HepG2 (cell line): ENCODE measurements at regions not wholly inside any gene's neighbourhood (a gene's known extent, or its start where the extent isn't known, plus 50 kb on each side); places are given as distances from the start of the nearest gene placed in this dataset.
A peak's percentile ranks its signal among the peaks of the same experiment; 100 is the strongest.

Experiments used
- CREB1 ChIP-seq, 2 experiments: fragments of 450-650 bp in 1 of 2; IDR thresholded peaks; 2 replicates each; pipeline ENCODE4 v1.6.1; 2016 to 2017; ENCODE audit warnings: control low read depth in 1 of 2, mild to moderate bottlenecking in 1 of 2, missing compliant biosample characterization in 1 of 2, missing genetic modification characterization in 1 of 2
- DNMT1 ChIP-seq: sonication (generic); formaldehyde crosslinking; IDR thresholded peaks from 2 replicates; pipeline ENCODE4 v1.5.1; 2020; ENCODE audit warnings: mild to moderate bottlenecking, missing genetic modification reagents
- FOXA1 ChIP-seq, 2 experiments: fragments of 450-650 bp in 1 of 2; sonication (generic) in 1 of 2; formaldehyde crosslinking in 1 of 2; IDR thresholded peaks; 2 replicates each; pipeline versions ENCODE4 v1.4.0 to v1.6.1; 2016 to 2020; ENCODE audit warnings: missing genetic modification reagents in 1 of 2
- JUNB ChIP-seq: sonication (generic); formaldehyde crosslinking; IDR thresholded peaks from 2 replicates; pipeline ENCODE4 v1.8.0; 2022; ENCODE audit warnings: missing genetic modification reagents, mild to moderate bottlenecking, borderline replicate concordance
- KAT8 ChIP-seq: IDR thresholded peaks from 2 replicates; pipeline ENCODE4 v1.6.1; 2016; ENCODE audit warnings: missing genetic modification reagents, missing compliant biosample characterization
- KDM5A ChIP-seq: fragments of 200-600 bp; sonication (generic); IDR thresholded peaks from 2 replicates; pipeline ENCODE4 v1.7.0; 2018; ENCODE audit warnings: antibody characterized with exemption, mild to moderate bottlenecking, low read length, borderline replicate concordance
- LRRFIP1 ChIP-seq: sonication (generic); formaldehyde crosslinking; conservative IDR thresholded peaks from 2 replicates; pipeline ENCODE4 v1.4.0; 2020; ENCODE audit warnings: missing genetic modification reagents
- POLR2G ChIP-seq: fragments of 200-400 bp; formaldehyde crosslinking; IDR thresholded peaks from 2 replicates; pipeline ENCODE4 v1.6.1; 2018; ENCODE audit warnings: mild to moderate bottlenecking, low read depth, low read length, moderate library complexity
- RNF219 ChIP-seq: sonication (generic); formaldehyde crosslinking; IDR thresholded peaks from 2 replicates; pipeline ENCODE4 v1.5.0; 2020; ENCODE audit warnings: mild to moderate bottlenecking, missing genetic modification reagents
- SALL2 ChIP-seq: sonication (generic); formaldehyde crosslinking; IDR thresholded peaks from 2 replicates; pipeline ENCODE4 v1.8.1; 2023; ENCODE audit warnings: mild to moderate bottlenecking, missing genetic modification reagents, inconsistent platforms
- SIX4 ChIP-seq: sonication (generic); formaldehyde crosslinking; IDR thresholded peaks from 2 replicates; pipeline ENCODE4 v1.4.0; 2020; ENCODE audit warnings: missing genetic modification reagents
- TGIF2 ChIP-seq: IDR thresholded peaks from 2 replicates; pipeline ENCODE4 v1.6.1; 2016; ENCODE audit warnings: control low read depth, missing compliant biosample characterization
- USF2 ChIP-seq, 2 experiments: sonication (generic) in 1 of 2; formaldehyde crosslinking in 1 of 2; IDR thresholded peaks; 2 replicates each; pipeline versions ENCODE4 v1.5.1 to v1.6.1; 2011 to 2020; ENCODE audit warnings: borderline replicate concordance in 1 of 2, low read depth in 1 of 2, low read length in 1 of 2, mild to moderate bottlenecking in 1 of 2, missing genetic modification reagents in 1 of 2, moderate library complexity in 1 of 2
- ZNF264 ChIP-seq: sonication (generic); formaldehyde crosslinking; IDR thresholded peaks from 2 replicates; pipeline ENCODE4 v1.4.0; 2020; ENCODE audit warnings: missing genetic modification reagents
- ZNF441 ChIP-seq: sonication (generic); formaldehyde crosslinking; IDR thresholded peaks from 2 replicates; pipeline ENCODE4 v1.7.0; 2021; ENCODE audit warnings: missing genetic modification reagents, borderline replicate concordance
- ZNF570 ChIP-seq: sonication (generic); formaldehyde crosslinking; IDR thresholded peaks from 2 replicates; pipeline ENCODE4 v1.4.0; 2020; ENCODE audit warnings: mild to moderate bottlenecking, missing genetic modification reagents, borderline replicate concordance
- ZNF770 ChIP-seq: sonication (generic); formaldehyde crosslinking; IDR thresholded peaks from 2 replicates; pipeline ENCODE4 v1.5.0; 2020; ENCODE audit warnings: mild to moderate bottlenecking, missing genetic modification reagents
- ZNF772 ChIP-seq: sonication (generic); formaldehyde crosslinking; IDR thresholded peaks from 2 replicates; pipeline ENCODE4 v1.5.0; 2020; ENCODE audit warnings: mild to moderate bottlenecking, missing genetic modification reagents

- 0 out of 2 replicates have a peak, but pooled peaks have one; percentile 42 for TF ChIP-seq ZNF772 (CRISPR knock-in tag)
- no peak for TF ChIP-seq JUNB (CRISPR knock-in tag)
- no peak for TF ChIP-seq DNMT1 (CRISPR knock-in tag)
- no peak for TF ChIP-seq POLR2G
- TF ChIP-seq KAT8 = peak; percentile 84
- TF ChIP-seq CREB1 (IDR thresholded peaks at IDR 0.05) = no peak
- 0 out of 2 replicates have a peak, but pooled peaks have one; percentile 28 for TF ChIP-seq CREB1 (CRISPR knock-in tag; IDR thresholded peaks at IDR 0.05)
- TF ChIP-seq FOXA1 (IDR thresholded peaks at IDR 0.05) = no peak; the same call in 1 of the 2 replicates
- peak; percentile 99 for TF ChIP-seq FOXA1 (CRISPR knock-in tag; IDR thresholded peaks at IDR 0.05)
- no peak for TF ChIP-seq SALL2 (CRISPR knock-in tag)
- no peak for TF ChIP-seq TGIF2 (CRISPR knock-in tag)
- no peak for TF ChIP-seq USF2 (IDR thresholded peaks at IDR 0.05; ENCODE audit: low read depth, low read length)
- TF ChIP-seq USF2 (CRISPR knock-in tag; IDR thresholded peaks at IDR 0.05; ENCODE audit: borderline replicate concordance) = no peak
- TF ChIP-seq LRRFIP1 (CRISPR knock-in tag) = no peak
- no peak for TF ChIP-seq ZNF770 (CRISPR knock-in tag)
- no peak for TF ChIP-seq ZNF441 (CRISPR knock-in tag)
- no peak for TF ChIP-seq RNF219 (CRISPR knock-in tag)
- peak; percentile 64; the same call in 1 of the 2 replicates for TF ChIP-seq ZNF264 (CRISPR knock-in tag)
- no peak for TF ChIP-seq ZNF570 (CRISPR knock-in tag)
- no peak for TF ChIP-seq KDM5A
- TF ChIP-seq SIX4 (CRISPR knock-in tag) = no peak
These were observed 198.6 kb downstream of the MEMO1 start (continued) for GRCh38 chr2:31812051-31812798.
